CD4-positive, alpha-beta T cell (primary cell): ENCODE measurements at regions not wholly inside any gene's neighbourhood (a gene's known extent, or its start where the extent isn't known, plus 50 kb on each side); places are given as distances from the start of the nearest gene placed in this dataset.

ENCODE experiments used
- ATAC-seq: fragments of 200-7000 bp; cut with Tn5 transposase; one replicate; pipeline ENCODE4 v1.10.0; 2022; ENCODE audit warnings: mild to moderate bottlenecking; ENCODE audit not compliant: poor library complexity
- CTCF ChIA-PET: fragments of 350-600 bp; sonication (Branson Sonifier 250); formaldehyde crosslinking; loops from one replicate; lab custom pipeline; 2021; ENCODE audit warnings: antibody characterized with exemption, inconsistent platforms; lab: Charles Lee
- POLR2A ChIA-PET: fragments of 350-600 bp; sonication (Branson Sonifier 250); formaldehyde crosslinking; loops from one replicate; lab custom pipeline; 2021; ENCODE audit warnings: antibody characterized with exemption, inconsistent platforms; lab: Charles Lee
- DNase-seq, 14 experiments: peaks; one replicate each; pipeline ENCODE4 v3.0.0-alpha.2; 2013 to 2020; ENCODE audit warnings: mixed read lengths in 2 of 14
- H3K27ac ChIP-seq, 2 donors: one replicate each; pipeline versions ENCODE4 v1.5.1 to v1.7.0; 2013; ENCODE audit warnings: low read length in 2 of 2, low read depth in 1 of 2, mild to moderate bottlenecking in 1 of 2
- H3K27me3 ChIP-seq, 2 experiments: 1 replicate in 1 of 2; 2 replicates in 1 of 2; pipeline versions ENCODE4 v1.6.1 to v1.7.0; 2013; ENCODE audit warnings: low read length in 2 of 2, control low read depth in 1 of 2, mild to moderate bottlenecking in 1 of 2, moderate library complexity in 1 of 2; ENCODE audit not compliant: insufficient read depth in 2 of 2, control insufficient read depth in 1 of 2
- H3K36me3 ChIP-seq: one replicate; pipeline ENCODE4 v1.6.1; 2013; ENCODE audit warnings: low read length, control low read depth; ENCODE audit not compliant: insufficient read depth
- H3K4me1 ChIP-seq: one replicate; pipeline ENCODE4 v1.6.1; 2013; ENCODE audit warnings: low read length, control low read depth; ENCODE audit not compliant: insufficient read depth
- H3K4me3 ChIP-seq: one replicate; pipeline ENCODE4 v1.5.1; 2013; ENCODE audit warnings: mild to moderate bottlenecking, low read length, moderate library complexity
- H3K9me3 ChIP-seq, 2 experiments: 1 replicate in 1 of 2; 2 replicates in 1 of 2; pipeline versions ENCODE4 v1.6.1 to v1.7.0; 2013; ENCODE audit warnings: low read length in 2 of 2, mild to moderate bottlenecking in 2 of 2, control low read depth in 1 of 2, moderate library complexity in 1 of 2; ENCODE audit not compliant: control insufficient read depth in 1 of 2, insufficient read depth in 1 of 2
- H3K27ac Mint-ChIP-seq: one replicate; pipeline ENCODE4 v1.8.0; 2020; ENCODE audit warnings: mixed read lengths
- H3K27me3 Mint-ChIP-seq: one replicate; pipeline ENCODE4 v1.8.0; 2021; ENCODE audit warnings: mixed read lengths
- H3K36me3 Mint-ChIP-seq: one replicate; pipeline ENCODE4 v1.8.0; 2021; ENCODE audit warnings: low read depth, mixed read lengths
- H3K4me1 Mint-ChIP-seq: one replicate; pipeline ENCODE4 v1.8.0; 2021; ENCODE audit warnings: low read depth, mixed read lengths
- H3K4me3 Mint-ChIP-seq: one replicate; pipeline ENCODE4 v1.8.0; 2020; ENCODE audit warnings: mild to moderate bottlenecking, mixed read lengths
- H3K9me3 Mint-ChIP-seq: one replicate; pipeline ENCODE4 v1.8.0; 2020; ENCODE audit warnings: mixed read lengths
- CTCF ChIP-seq: fragments of 200-600 bp; IDR thresholded peaks from one replicate; pipeline ENCODE4 v1.8.0; 2022; ENCODE audit warnings: antibody characterized with exemption, mild to moderate bottlenecking
- intact Hi-C, 2 experiments: fragments of 100-400 bp; cut with DNase I in 1 of 2; cut with micrococcal nuclease in 1 of 2; formaldehyde crosslinking; loops; one replicate each; pipeline versions ENCODE4 v1.15.1 to v1.9.0; 2023 to 2025; cut with DNase I, micrococcal nuclease

GRCh38 chr2:57597940-57598339 is 448.7 kb upstream of the VRK2 start:
- ChIA-PET POLR2A (no interaction called here), CTCF (no interaction called here)
- Histone ChIP-seq H3K36me3 (no peaks in the 10 kb centered on the region), H3K4me3 (no peak overlapping the region), H3K4me1 (no peaks in the 10 kb centered on the region), H3K27me3 (no peaks in the 10 kb centered on the region), H3K27ac (no peak overlapping the region), H3K9me3 (peaks cover 0 to 14% of the 10 kb centered on the region in 2 experiments)
- Mint-ChIP-seq H3K9me3 (peaks cover 9% of the 10 kb centered on the region), H3K27me3 (no peaks in the 10 kb centered on the region), H3K36me3 (no peaks in the 10 kb centered on the region), H3K4me3 (no peak overlapping the region), H3K4me1 (no peaks in the 10 kb centered on the region), H3K27ac (no peak overlapping the region)
- ATAC-seq (no peak), DNase-seq (no peak)
- TF ChIP-seq CTCF: no peak
- intact Hi-C loops: no loop called here

- no peak for ATAC-seq
- H3K27me3 ChIP-seq: no peaks in the 10 kb centered on the region
- intact Hi-C loops: no loop called here
- Mint-ChIP-seq H3K36me3 (no peaks in the 10 kb centered on the region), H3K4me3 (no peak overlapping the region), H3K27me3 (no peaks in the 10 kb centered on the region), H3K9me3 (peaks cover 9% of the 10 kb centered on the region), H3K4me1 (no peaks in the 10 kb centered on the region), H3K27ac (no peak overlapping the region)
- CTCF ChIA-PET: no interaction called here
- DNase-seq: peak in 1 of 14 experiments; percentile 1
- H3K27ac ChIP-seq: no peak overlapping the region
- no peaks in the 10 kb centered on the region for H3K36me3 ChIP-seq
- no peak overlapping the region for H3K4me3 ChIP-seq
- no peak for TF ChIP-seq CTCF
- peaks cover 0 to 14% of the 10 kb centered on the region in 2 experiments for H3K9me3 ChIP-seq
- POLR2A ChIA-PET: no interaction called here
- no peaks in the 10 kb centered on the region for H3K4me1 ChIP-seq
Measured at GRCh38 chr2:57598551-57598950, 448.1 kb upstream of the VRK2 start.

GRCh38 chr2:57602733-57603132 is 443.9 kb upstream of the VRK2 start:
- ATAC-seq (no peak), DNase-seq (no peak)
- Mint-ChIP-seq H3K9me3 (peaks cover 8% of the 10 kb centered on the region), H3K27me3 (no peaks in the 10 kb centered on the region), H3K4me1 (no peaks in the 10 kb centered on the region), H3K4me3 (no peak overlapping the region), H3K27ac (no peak overlapping the region), H3K36me3 (no peaks in the 10 kb centered on the region)
- POLR2A ChIA-PET: no interaction called here
- no peaks in the 10 kb centered on the region for H3K4me1 ChIP-seq
- no peak for TF ChIP-seq CTCF
- no peaks in the 10 kb centered on the region for H3K36me3 ChIP-seq
- CTCF ChIA-PET: no interaction called here
- no peak overlapping the region for H3K4me3 ChIP-seq
- H3K27me3 ChIP-seq: no peaks in the 10 kb centered on the region
- intact Hi-C loops: no loop called here
- H3K27ac ChIP-seq: no peak overlapping the region
- H3K9me3 ChIP-seq: peaks cover 0 to 14% of the 10 kb centered on the region in 2 experiments
